SK-N-SH (cell line): ENCODE measurements at regions not wholly inside any gene's neighbourhood (a gene's known extent, or its start where the extent isn't known, plus 50 kb on each side); places are given as distances from the start of the nearest gene placed in this dataset.
"Not testable (repeated sequence)": the region's sequence is repeated elsewhere in the genome, so short reads cannot be mapped to it uniquely, and the experiment has no call there.

Experiments
- CTCF ChIA-PET: fragments of 300-600, 350-600 bp; formaldehyde crosslinking; extraction: SDS; loops from one replicate; lab custom pipeline; 2021; lab: Yijun Ruan, JAX
- POLR2A ChIA-PET: fragments of 350-600 bp; sonication (Branson Sonifier 250); formaldehyde crosslinking; extraction: SDS; loops from one replicate; lab custom pipeline; 2020; ENCODE audit warnings: antibody characterized with exemption, inconsistent platforms; lab: Yijun Ruan, JAX
- DNase-seq: peaks from one replicate; pipeline ENCODE4 v3.0.0; 2012
- H2AFZ ChIP-seq: fragments of 200-600 bp; sonication (generic); 2 replicates; pipeline ENCODE4 v1.8.1; 2016; ENCODE audit warnings: antibody characterized with exemption, mild to moderate bottlenecking, low read depth
- H3F3A ChIP-seq: fragments of 200-600 bp; sonication (generic); replicated peaks from 2 replicates; pipeline ENCODE3; 2016; ENCODE audit warnings: antibody characterized with exemption, mild to moderate bottlenecking; ENCODE audit not compliant: insufficient read depth
- H3K27ac ChIP-seq, 2 experiments: fragments of 200-500 bp in 1 of 2; fragments of 200-600 bp in 1 of 2; sonication (Bioruptor generic) in 1 of 2; sonication (generic), shearing (Covaris generic) in 1 of 2; 2 replicates each; pipeline versions ENCODE4 v1.5.1 to v1.6.1; 2014 to 2016; ENCODE audit warnings: low read depth in 2 of 2, inconsistent platforms in 1 of 2, low read length in 1 of 2, mild to moderate bottlenecking in 1 of 2, mixed read lengths in 1 of 2
- H3K27me3 ChIP-seq: fragments of 200-600 bp; sonication (generic), shearing (Covaris generic); 2 replicates; pipeline ENCODE4 v1.6.1; 2016; ENCODE audit warnings: mixed run types; ENCODE audit not compliant: insufficient read depth
- H3K36me3 ChIP-seq, 2 experiments: fragments of 200-500 bp in 1 of 2; fragments of 200-600 bp in 1 of 2; sonication (Bioruptor generic) in 1 of 2; sonication (generic) in 1 of 2; replicated peaks in 1 of 2; 2 replicates each; pipeline versions ENCODE3 to v1.5.1; 2014 to 2016; ENCODE audit warnings: low read length in 1 of 2, mild to moderate bottlenecking in 1 of 2; ENCODE audit not compliant: insufficient read depth in 2 of 2, control insufficient read depth in 1 of 2
- H3K4me1 ChIP-seq, 2 experiments: fragments of 200-500 bp in 1 of 2; fragments of 200-600 bp in 1 of 2; sonication (Bioruptor generic) in 1 of 2; sonication (generic), shearing (Covaris generic) in 1 of 2; 2 replicates each; pipeline versions ENCODE4 v1.5.1 to v1.6.1; 2014 to 2016; ENCODE audit warnings: low read depth in 1 of 2, low read length in 1 of 2, mixed run types in 1 of 2; ENCODE audit not compliant: insufficient read depth in 2 of 2, control insufficient read depth in 1 of 2
- H3K4me2 ChIP-seq: fragments of 200-600 bp; sonication (generic), shearing (Covaris generic); 2 replicates; pipeline ENCODE4 v1.6.1; 2017; ENCODE audit warnings: mixed run types
- H3K4me3 ChIP-seq, 2 experiments: fragments of 200-500 bp in 1 of 2; fragments of 200-600 bp in 1 of 2; sonication (Bioruptor generic) in 1 of 2; sonication (generic), shearing (Covaris generic) in 1 of 2; 2 replicates each; pipeline versions ENCODE4 v1.5.1 to v1.8.1; 2014 to 2016; ENCODE audit warnings: low read depth in 2 of 2, inconsistent platforms in 1 of 2, low read length in 1 of 2, mild to moderate bottlenecking in 1 of 2, mixed read lengths in 1 of 2, moderate library complexity in 1 of 2
- H3K79me2 ChIP-seq: fragments of 200-600 bp; sonication (generic); 2 replicates; pipeline ENCODE4 v1.8.1; 2017; ENCODE audit warnings: mild to moderate bottlenecking; ENCODE audit not compliant: insufficient read depth
- H3K9ac ChIP-seq: fragments of 200-600 bp; sonication (generic); 2 replicates; pipeline ENCODE4 v1.6.1; 2017; ENCODE audit warnings: mixed run types
- H3K9me2 ChIP-seq: fragments of 200-600 bp; sonication (generic); 2 replicates; pipeline ENCODE4 v1.6.1; 2017; ENCODE audit warnings: mixed run types
- H3K9me3 ChIP-seq: fragments of 200-600 bp; sonication (generic); 2 replicates; pipeline ENCODE4 v1.6.1; 2017; ENCODE audit warnings: mixed run types, mild to moderate bottlenecking, moderate library complexity
- H4K20me1 ChIP-seq: fragments of 200-600 bp; sonication (generic); 2 replicates; pipeline ENCODE4 v1.6.1; 2017; ENCODE audit warnings: mild to moderate bottlenecking, mixed run types; ENCODE audit not compliant: insufficient read depth
- CTCF ChIP-seq: fragments of 200-600 bp; sonication (generic); IDR thresholded peaks from 2 replicates; pipeline ENCODE4 v1.6.1; 2017; ENCODE audit warnings: antibody characterized with exemption, mild to moderate bottlenecking, moderate library complexity
- FOSL2 ChIP-seq: IDR thresholded peaks from 2 replicates; pipeline ENCODE4 v1.4.0; 2012; ENCODE audit warnings: low read depth, mild to moderate bottlenecking, moderate library complexity, borderline replicate concordance
- RAD21 ChIP-seq: IDR thresholded peaks from 2 replicates; pipeline ENCODE4 v1.6.1; 2012; ENCODE audit warnings: mild to moderate bottlenecking, low read length
- REST ChIP-seq: IDR thresholded peaks from 2 replicates; pipeline ENCODE4 v1.6.1; 2012; ENCODE audit warnings: mild to moderate bottlenecking, low read depth, low read length, moderate library complexity
- SMC3 ChIP-seq: IDR thresholded peaks from 2 replicates; pipeline ENCODE4 v1.6.1; 2012; ENCODE audit warnings: low read depth, low read length, improper control_type of control experiment
- WGBS: methylation state at CpG from one replicate; pipeline ENCODE4 v1.1.6; 2017; ENCODE audit warnings: low lambda C conversion rate; 5-methylcytosine and 5-hydroxymethylcytosine counted together
- TF ChIP-seq, protein P1 (sequence below): IDR thresholded peaks from 2 replicates; pipeline ENCODE4; 2012

- 15% methylated on average over 2 of the region's 2 CpGs for WGBS
- Histone ChIP-seq H4K20me1 (no peaks in the 10 kb centered on the region), H3K9me3 (no peaks in the 10 kb centered on the region), H3F3A (no peaks in the 10 kb centered on the region), H3K4me1 (no peaks in the 10 kb centered on the region), H3K36me3 (no peaks in the 10 kb centered on the region), H3K79me2 (no peaks in the 10 kb centered on the region), H3K27me3 (no peaks in the 10 kb centered on the region), H3K4me2 (no peak overlapping the region), H2AFZ (no peak overlapping the region), H3K9ac (no peak overlapping the region), H3K9me2 (no peaks in the 10 kb centered on the region), H3K4me3 (no peak overlapping the region), H3K27ac (no peak overlapping the region)
- ChIA-PET CTCF (interaction anchor here (0.8 to 5.3 kb wide), 21 partner anchors 14 to 1039 kb away, joined by 3 to 91 read pairs (median 3); no protein-coding TSS in a partner anchor), POLR2A (no interaction called here)
- DNase-seq, result no peak
- no peak for TF ChIP-seq FOSL2
- no peak for TF ChIP-seq REST
- no peak for TF ChIP-seq CTCF
- TF ChIP-seq, protein P1, sequence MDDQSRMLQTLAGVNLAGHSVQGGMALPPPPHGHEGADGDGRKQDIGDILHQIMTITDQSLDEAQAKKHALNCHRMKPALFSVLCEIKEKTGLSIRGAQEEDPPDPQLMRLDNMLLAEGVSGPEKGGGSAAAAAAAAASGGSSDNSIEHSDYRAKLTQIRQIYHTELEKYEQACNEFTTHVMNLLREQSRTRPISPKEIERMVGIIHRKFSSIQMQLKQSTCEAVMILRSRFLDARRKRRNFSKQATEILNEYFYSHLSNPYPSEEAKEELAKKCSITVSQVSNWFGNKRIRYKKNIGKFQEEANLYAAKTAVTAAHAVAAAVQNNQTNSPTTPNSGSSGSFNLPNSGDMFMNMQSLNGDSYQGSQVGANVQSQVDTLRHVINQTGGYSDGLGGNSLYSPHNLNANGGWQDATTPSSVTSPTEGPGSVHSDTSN, result no peak
Observed at GRCh38 chr1:166432655-166433054, 265.9 kb upstream of the FAM78B start.

- WGBS, result 16% methylated on average over 7 of the region's 7 CpGs
- H3K9me3 ChIP-seq, H3K4me2 ChIP-seq, H3K36me3 ChIP-seq, H2AFZ ChIP-seq, H3K27ac ChIP-seq, H3K9me2 ChIP-seq, H3K79me2 ChIP-seq, H3K4me1 ChIP-seq, H3F3A ChIP-seq, H3K9ac ChIP-seq, POLR2A ChIA-PET, H3K27me3 ChIP-seq, H4K20me1 ChIP-seq: not testable (repeated sequence)
- peak; percentile 85 for TF ChIP-seq RAD21
- peak; percentile 56; the same call in 1 of the 2 replicates for TF ChIP-seq SMC3
- TF ChIP-seq CTCF, result peak; percentile 12; the same call in 1 of the 2 replicates
- CTCF ChIA-PET, result interaction anchor here (0.6 to 5.3 kb wide), 26 partner anchors 13 to 1040 kb away, joined by 3 to 91 read pairs (median 3); no protein-coding TSS in a partner anchor
- peak; percentile 49 for DNase-seq
- peak overlapping the region in 1 of 2 experiments; percentile 44; a peak in 1 of 4 replicates for H3K4me3 ChIP-seq
Observed at GRCh38 chr1:166433404-166434304, 266.9 kb upstream of the FAM78B start.
